OCI-LY1 (cell line): ENCODE measurements at regions not wholly inside any gene's neighbourhood (a gene's known extent, or its start where the extent isn't known, plus 50 kb on each side); places are given as distances from the start of the nearest gene placed in this dataset.

Experiments used
- H2AFZ ChIP-seq: fragments of 200-600 bp; sonication (generic), shearing (Covaris generic); 2 replicates; pipeline ENCODE4 v1.6.0; 2014; ENCODE audit warnings: antibody characterized with exemption, mild to moderate bottlenecking, low read length
- H3F3A ChIP-seq: fragments of 200-600 bp; sonication (generic), shearing (Covaris generic); 2 replicates; pipeline ENCODE4 v1.6.0; 2014; ENCODE audit warnings: mild to moderate bottlenecking, antibody characterized with exemption, low read length, moderate library complexity; ENCODE audit not compliant: insufficient read depth
- H3K27ac ChIP-seq: fragments of 200-600 bp; sonication (generic); 2 replicates; pipeline ENCODE4 v1.5.1; 2014; ENCODE audit warnings: low read length, mixed run types, mild to moderate bottlenecking, low read depth; ENCODE audit not compliant: poor library complexity, severe bottlenecking
- H3K27me3 ChIP-seq: fragments of 200-600 bp; sonication (generic); 2 replicates; pipeline ENCODE4 v1.6.0; 2014; ENCODE audit warnings: antibody characterized with exemption, mild to moderate bottlenecking, low read length, moderate library complexity; ENCODE audit not compliant: insufficient read depth
- H3K36me3 ChIP-seq: fragments of 200-600 bp; sonication (generic); 2 replicates; pipeline ENCODE4 v1.6.1; 2014; ENCODE audit warnings: mild to moderate bottlenecking, antibody characterized with exemption, low read length, moderate library complexity, mixed read lengths; ENCODE audit not compliant: insufficient read depth
- H3K4me1 ChIP-seq: fragments of 200-600 bp; sonication (generic); 2 replicates; pipeline ENCODE4 v1.5.1; 2014; ENCODE audit warnings: mild to moderate bottlenecking, low read length, moderate library complexity; ENCODE audit not compliant: insufficient read depth, severe bottlenecking
- H3K4me2 ChIP-seq: fragments of 200-600 bp; sonication (generic), shearing (Covaris generic); 2 replicates; pipeline ENCODE4 v1.6.1; 2014; ENCODE audit warnings: low read length
- H3K4me3 ChIP-seq: fragments of 200-600 bp; sonication (generic); 2 replicates; pipeline ENCODE4 v1.5.1; 2014; ENCODE audit warnings: low read length, low read depth, mild to moderate bottlenecking, mixed read lengths; ENCODE audit not compliant: poor library complexity, severe bottlenecking
- H3K79me2 ChIP-seq: fragments of 200-600 bp; shearing (Covaris generic); 2 replicates; pipeline ENCODE4 v1.6.1; 2016; ENCODE audit warnings: mixed run types, low read length, mixed read lengths; ENCODE audit not compliant: insufficient read depth
- H3K9ac ChIP-seq: fragments of 200-600 bp; sonication (generic), shearing (Covaris generic); 2 replicates; pipeline ENCODE4 v1.6.1; 2014; ENCODE audit warnings: mild to moderate bottlenecking, low read length, mixed read lengths
- H3K9me2 ChIP-seq: fragments of 200-600 bp; sonication (generic), shearing (Covaris generic); 2 replicates; pipeline ENCODE4 v1.6.1; 2014; ENCODE audit warnings: low read depth, mild to moderate bottlenecking, low read length, mixed read lengths
- H3K9me3 ChIP-seq: fragments of 200-600 bp; shearing (Covaris generic); 2 replicates; pipeline ENCODE4 v1.6.1; 2014; ENCODE audit warnings: low read length, mixed read lengths
- H4K20me1 ChIP-seq: fragments of 200-600 bp; sonication (generic), shearing (Covaris generic); 2 replicates; pipeline ENCODE4 v1.6.0; 2016; ENCODE audit warnings: mild to moderate bottlenecking, low read length; ENCODE audit not compliant: insufficient read depth
- EZH2 ChIP-seq: fragments of 200-600 bp; sonication (generic), shearing (Covaris generic); IDR thresholded peaks from 2 replicates; pipeline ENCODE4 v1.8.0; 2017; ENCODE audit warnings: borderline replicate concordance, mixed run types, mild to moderate bottlenecking, antibody characterized with exemption, low read length, moderate library complexity, mixed read lengths
- TF ChIP-seq, protein P1 (sequence below): fragments of 200-600 bp; sonication (generic), shearing (Covaris generic); IDR thresholded peaks from 2 replicates; pipeline ENCODE4 v1.5.1; 2017; ENCODE audit warnings: mild to moderate bottlenecking, antibody characterized with exemption, low read length, moderate library complexity, mixed read lengths

DNA sequence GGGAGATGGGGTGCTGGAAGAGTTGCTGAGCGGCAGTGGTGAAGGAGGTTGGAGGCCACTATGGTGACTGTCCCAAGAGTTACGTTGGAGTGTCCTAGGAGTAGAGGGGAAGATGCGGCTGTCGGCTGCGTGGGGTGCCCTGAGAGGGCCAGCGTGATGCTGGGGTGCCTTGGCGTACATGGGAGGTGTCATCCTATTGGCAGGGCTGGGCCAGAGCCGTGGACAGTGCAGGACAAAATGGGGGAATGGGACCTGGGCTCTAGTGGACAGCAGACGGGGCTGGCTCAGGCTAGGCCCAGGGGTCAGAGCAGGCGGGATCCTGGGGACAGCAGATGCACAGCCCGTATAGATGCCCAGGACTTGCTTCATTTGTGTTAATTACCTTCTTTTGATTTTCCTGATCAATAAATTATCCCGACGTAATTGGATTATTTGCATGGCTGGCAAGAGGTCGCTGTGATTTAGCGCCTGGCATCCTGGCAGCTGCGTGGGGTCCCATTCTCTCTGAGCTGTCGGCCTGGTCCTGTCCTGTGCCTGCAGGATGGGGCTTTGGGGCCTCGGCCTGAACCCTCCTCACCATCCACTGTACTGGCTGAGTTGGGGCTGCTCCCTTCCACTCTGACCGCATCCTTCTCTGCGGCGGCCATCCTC is 203.9 kb upstream of the C14orf180 start:
- Histone ChIP-seq H4K20me1 (no peaks in the 10 kb centered on the region), H3K4me1 (no peaks in the 10 kb centered on the region), H2AFZ (no peak overlapping the region), H3K27ac (no peak overlapping the region), H3K27me3 (peaks cover 3% of the 10 kb centered on the region; the same call in 1 of the 2 replicates), H3K4me2 (no peak overlapping the region), H3K36me3 (no peaks in the 10 kb centered on the region), H3F3A (no peaks in the 10 kb centered on the region), H3K9ac (no peak overlapping the region), H3K9me3 (no peaks in the 10 kb centered on the region), H3K4me3 (no peak overlapping the region), H3K9me2 (no peaks in the 10 kb centered on the region), H3K79me2 (no peaks in the 10 kb centered on the region)
- no peak for TF ChIP-seq EZH2
- TF ChIP-seq, protein P1, sequence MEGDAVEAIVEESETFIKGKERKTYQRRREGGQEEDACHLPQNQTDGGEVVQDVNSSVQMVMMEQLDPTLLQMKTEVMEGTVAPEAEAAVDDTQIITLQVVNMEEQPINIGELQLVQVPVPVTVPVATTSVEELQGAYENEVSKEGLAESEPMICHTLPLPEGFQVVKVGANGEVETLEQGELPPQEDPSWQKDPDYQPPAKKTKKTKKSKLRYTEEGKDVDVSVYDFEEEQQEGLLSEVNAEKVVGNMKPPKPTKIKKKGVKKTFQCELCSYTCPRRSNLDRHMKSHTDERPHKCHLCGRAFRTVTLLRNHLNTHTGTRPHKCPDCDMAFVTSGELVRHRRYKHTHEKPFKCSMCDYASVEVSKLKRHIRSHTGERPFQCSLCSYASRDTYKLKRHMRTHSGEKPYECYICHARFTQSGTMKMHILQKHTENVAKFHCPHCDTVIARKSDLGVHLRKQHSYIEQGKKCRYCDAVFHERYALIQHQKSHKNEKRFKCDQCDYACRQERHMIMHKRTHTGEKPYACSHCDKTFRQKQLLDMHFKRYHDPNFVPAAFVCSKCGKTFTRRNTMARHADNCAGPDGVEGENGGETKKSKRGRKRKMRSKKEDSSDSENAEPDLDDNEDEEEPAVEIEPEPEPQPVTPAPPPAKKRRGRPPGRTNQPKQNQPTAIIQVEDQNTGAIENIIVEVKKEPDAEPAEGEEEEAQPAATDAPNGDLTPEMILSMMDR, result no peak

DNA sequence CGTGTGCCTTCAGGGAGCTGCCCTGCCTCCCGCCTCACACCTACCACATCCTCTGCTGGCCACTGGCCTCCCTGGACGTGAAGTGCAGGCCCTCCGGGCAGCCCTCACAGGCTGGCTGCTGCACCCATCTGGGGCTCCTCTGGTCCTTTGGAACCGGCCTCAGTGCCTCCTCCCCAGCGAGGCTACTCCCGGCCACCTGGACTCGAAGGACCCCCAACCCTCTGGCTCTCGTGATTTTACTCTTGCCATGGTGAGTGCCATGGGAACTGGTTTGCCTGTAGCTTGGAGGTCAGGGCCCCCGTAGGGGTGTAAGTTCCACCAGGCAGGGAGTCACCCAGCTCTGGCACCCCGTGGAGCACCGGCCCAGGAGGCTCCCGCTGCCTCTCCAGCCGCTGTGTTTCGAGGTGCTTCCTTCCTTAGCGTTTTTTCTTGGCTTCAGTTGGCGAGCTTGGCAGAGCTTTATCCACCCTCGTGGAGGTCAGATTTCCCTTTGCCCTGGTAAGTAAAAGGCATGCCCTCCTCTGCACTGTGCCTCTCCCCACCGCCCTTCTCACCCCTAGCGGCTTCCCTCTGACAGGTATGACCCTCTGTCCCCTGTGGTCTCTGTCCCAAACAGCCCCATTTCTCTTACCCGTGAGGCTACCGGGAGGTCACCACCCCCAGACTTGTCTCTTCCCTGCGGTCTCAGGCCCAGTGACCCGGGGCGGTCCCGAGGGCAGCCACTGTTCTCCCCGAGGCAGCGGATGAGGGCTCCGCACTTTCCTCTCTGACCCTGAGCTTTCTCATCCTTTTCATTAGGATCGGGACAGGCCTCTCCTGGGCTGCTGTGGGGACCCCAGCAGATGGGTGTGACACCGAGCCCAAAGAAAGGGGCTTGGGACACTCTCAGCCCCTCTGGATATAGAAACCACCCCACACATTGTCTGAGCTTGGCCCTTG is 203.1 kb upstream of the C14orf180 start:
- H3K79me2 ChIP-seq, result no peaks in the 10 kb centered on the region
- H3K9me2 ChIP-seq, result no peaks in the 10 kb centered on the region
- H3K36me3 ChIP-seq, result no peaks in the 10 kb centered on the region
- H4K20me1 ChIP-seq, result no peaks in the 10 kb centered on the region
- H3K27me3 ChIP-seq, result peaks cover 9% of the 10 kb centered on the region; the same call in 1 of the 2 replicates
- H3K9ac ChIP-seq, result no peak overlapping the region
- TF ChIP-seq, protein P1, result no peak
- TF ChIP-seq EZH2, result no peak
- no peak overlapping the region for H3K27ac ChIP-seq
- no peak overlapping the region for H3K4me2 ChIP-seq
- no peaks in the 10 kb centered on the region for H3F3A ChIP-seq
- H2AFZ ChIP-seq, result no peak overlapping the region
- no peaks in the 10 kb centered on the region for H3K4me1 ChIP-seq
- no peaks in the 10 kb centered on the region for H3K9me3 ChIP-seq
- H3K4me3 ChIP-seq, result no peak overlapping the region

DNA sequence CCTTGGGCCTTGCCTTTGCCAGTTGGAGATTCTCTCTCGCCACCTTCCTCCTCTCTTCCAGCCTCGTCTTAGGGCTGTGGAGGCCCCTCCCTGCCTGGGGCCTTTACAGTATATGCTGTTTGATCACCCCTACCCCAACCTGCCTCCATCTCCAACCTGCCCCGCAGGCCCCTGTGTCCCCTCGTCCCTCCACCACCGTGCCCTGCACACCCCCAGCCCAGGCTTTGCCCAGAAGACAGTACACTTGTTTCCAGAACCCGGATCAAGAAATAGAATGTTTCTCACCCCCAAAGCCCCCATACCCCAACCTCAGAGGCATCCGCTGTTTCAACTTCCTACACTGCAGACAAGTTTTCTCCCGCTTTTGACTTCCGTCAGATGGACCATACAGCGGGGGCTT is 202.3 kb upstream of the C14orf180 start:
- Histone ChIP-seq H2AFZ (no peak overlapping the region), H3K9me2 (no peaks in the 10 kb centered on the region)

More for the DNA sequence above, 202.3 kb upstream of the C14orf180 start:
- H3K27me3 ChIP-seq, result peaks cover 9% of the 10 kb centered on the region; the same call in 1 of the 2 replicates
- TF ChIP-seq, protein P1, result no peak
- TF ChIP-seq EZH2, result no peak
- no peaks in the 10 kb centered on the region for H3K79me2 ChIP-seq
- H4K20me1 ChIP-seq, result no peaks in the 10 kb centered on the region
- H3F3A ChIP-seq, result no peaks in the 10 kb centered on the region
- H3K36me3 ChIP-seq, result no peaks in the 10 kb centered on the region
- no peaks in the 10 kb centered on the region for H3K4me1 ChIP-seq
- no peaks in the 10 kb centered on the region for H3K9me3 ChIP-seq
- H3K27ac ChIP-seq, result no peak overlapping the region
- no peak overlapping the region for H3K4me3 ChIP-seq
- no peak overlapping the region for H3K9ac ChIP-seq
- no peak overlapping the region for H3K4me2 ChIP-seq
